HEK293T (cell line): ENCODE measurements at regions not wholly inside any gene's neighbourhood (a gene's known extent, or its start where the extent isn't known, plus 50 kb on each side); places are given as distances from the start of the nearest gene placed in this dataset.

Source experiments
- FOXA1 ChIP-seq: fragments of 450-650 bp; IDR thresholded peaks from 2 replicates; pipeline ENCODE4 v1.6.1; 2016; ENCODE audit warnings: mild to moderate bottlenecking
- FOXM1 ChIP-seq: fragments of 450-650 bp; IDR thresholded peaks from 2 replicates; pipeline ENCODE4 v1.6.1; 2017; ENCODE audit warnings: mild to moderate bottlenecking, borderline replicate concordance
- SP1 ChIP-seq: fragments of 450-650 bp; IDR thresholded peaks from 2 replicates; pipeline ENCODE4 v1.6.1; 2017
- SUZ12 ChIP-seq: fragments of 450-650 bp; IDR thresholded peaks from 2 replicates; pipeline ENCODE4 v1.6.1; 2016; ENCODE audit warnings: mild to moderate bottlenecking

DNA sequence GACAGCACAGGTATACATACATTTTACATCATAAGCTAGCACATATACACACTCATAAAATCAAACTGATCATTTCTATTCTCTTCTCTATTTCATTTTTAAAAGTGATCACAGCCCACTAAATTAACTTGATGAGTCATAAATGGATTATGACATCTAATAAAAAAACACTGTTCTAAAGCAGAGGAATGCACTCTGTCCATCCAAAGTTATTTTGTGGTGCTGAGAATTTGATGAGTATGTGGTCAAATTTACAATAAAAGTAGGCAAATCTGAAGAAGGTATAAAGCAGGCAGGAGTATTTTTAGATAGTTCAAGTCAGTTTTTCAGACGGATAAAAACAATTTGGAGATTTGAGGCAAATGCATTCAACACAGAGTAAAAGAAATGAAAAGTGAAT, 104.4 kb downstream of the NOL4 start:
- TF ChIP-seq FOXA1 (no peak), FOXM1 (no peak), SUZ12 (no peak), SP1 (no peak)
